GM12878 (cell line): ENCODE measurements at regions not wholly inside any gene's neighbourhood (a gene's known extent, or its start where the extent isn't known, plus 50 kb on each side); places are given as distances from the start of the nearest gene placed in this dataset.

Source experiments
- ATAC-seq: fragments of 200-7000 bp; cut with Tn5 transposase; 3 replicates; pipeline ENCODE4 v1.9.1; 2020; ENCODE audit warnings: mild to moderate bottlenecking, moderate library complexity
- BruUV-seq: library from RNA; stranded (reverse); fragments of 400-500 nt; replicated peaks from 2 replicates; lab custom pipeline; 2021; lab: Mats Ljungman, UMichigan
- CTCF ChIA-PET: fragments of 300-600 bp; sonication (Branson Sonifier 250); formaldehyde crosslinking; extraction: SDS; loops from one replicate; lab custom pipeline; 2021; ENCODE audit warnings: inconsistent platforms; lab: Yijun Ruan, JAX
- POLR2A ChIA-PET: fragments of 350-600 bp; formaldehyde crosslinking; extraction: SDS; loops from one replicate; lab custom pipeline; 2021; ENCODE audit warnings: inconsistent platforms; lab: Charles Lee
- RAD21 ChIA-PET: fragments of 300-600 bp; sonication (Branson Sonifier 250); formaldehyde crosslinking; loops from one replicate; lab custom pipeline; 2023; ENCODE audit warnings: antibody characterized with exemption; ENCODE audit not compliant: unreplicated experiment; lab: Charles Lee
- SMC1A ChIA-PET: fragments of 300-600 bp; sonication (Branson Sonifier 250); formaldehyde crosslinking; loops from one replicate; lab custom pipeline; 2023; ENCODE audit not compliant: unreplicated experiment, uncharacterized antibody; lab: Charles Lee
- DNase-seq: peaks from one replicate; pipeline ENCODE4 v3.0.0-alpha.2; 2011; ENCODE audit warnings: low read depth, low spot score
- FAIRE-seq: peaks from 3 replicates; lab custom pipeline; 2011; peaks lifted over from hg19 to GRCh38; lab: Jason Lieb, UNC
- H2AFZ ChIP-seq: 2 replicates; pipeline ENCODE4 v1.6.0; 2011; ENCODE audit warnings: low read depth, low read length, control low read depth; ENCODE audit not compliant: control insufficient read depth
- H3K27ac ChIP-seq: 2 replicates; pipeline ENCODE4 v1.5.1; 2011; ENCODE audit warnings: control low read depth; ENCODE audit not compliant: control insufficient read depth, insufficient read depth
- H3K27me3 ChIP-seq, 2 experiments: replicated peaks in 1 of 2; 2 replicates each; pipeline versions ENCODE4 v1.6.0 to v1.6.1; 2011; ENCODE audit warnings: low read length in 1 of 2; ENCODE audit not compliant: control insufficient read depth in 2 of 2, insufficient read depth in 2 of 2
- H3K36me3 ChIP-seq, 2 experiments: 2 replicates each; pipeline ENCODE4 v1.5.1; 2011; ENCODE audit warnings: low read length in 1 of 2; ENCODE audit not compliant: control insufficient read depth in 2 of 2, insufficient read depth in 2 of 2
- H3K4me1 ChIP-seq: 2 replicates; pipeline ENCODE4 v1.6.1; 2011; ENCODE audit warnings: mild to moderate bottlenecking, low read length, moderate library complexity, mixed read lengths; ENCODE audit not compliant: control insufficient read depth, insufficient read depth
- H3K4me2 ChIP-seq: 2 replicates; pipeline ENCODE4 v1.6.0; 2011; ENCODE audit warnings: control low read depth; ENCODE audit not compliant: control insufficient read depth, insufficient read depth
- H3K4me3 ChIP-seq: fragments of 200-600 bp; sonication (generic); 2 replicates; pipeline ENCODE4 v1.5.1; 2016
- H3K79me2 ChIP-seq: 2 replicates; pipeline ENCODE4 v1.6.0; 2011; ENCODE audit warnings: low read length; ENCODE audit not compliant: control insufficient read depth, insufficient read depth
- H3K9ac ChIP-seq: 2 replicates; pipeline ENCODE4 v1.8.0; 2011; ENCODE audit warnings: low read length, control low read depth, mixed read lengths; ENCODE audit not compliant: control insufficient read depth, insufficient read depth
- H3K9me3 ChIP-seq: replicated peaks from 3 replicates; pipeline ENCODE4 v1.5.1; 2011; ENCODE audit warnings: mild to moderate bottlenecking, low read length; ENCODE audit not compliant: control insufficient read depth, insufficient read depth
- H4K20me1 ChIP-seq: 2 replicates; pipeline ENCODE4 v1.6.0; 2011; ENCODE audit not compliant: control insufficient read depth, insufficient read depth
- DPF2 ChIP-seq: fragments of 450-650 bp; IDR thresholded peaks from 2 replicates; pipeline ENCODE4 v1.6.1; 2017; ENCODE audit warnings: mild to moderate bottlenecking
- LARP7 ChIP-seq: fragments of 450-650 bp; IDR thresholded peaks from 2 replicates; pipeline ENCODE4 v1.6.1; 2017; ENCODE audit warnings: mild to moderate bottlenecking
- NFIC ChIP-seq: IDR thresholded peaks from 2 replicates; pipeline ENCODE4 v1.6.1; 2012; ENCODE audit warnings: low read depth, mild to moderate bottlenecking, inconsistent platforms, low read length, moderate library complexity
- POU2F2 ChIP-seq: IDR thresholded peaks from 3 replicates; pipeline ENCODE4 v1.6.1; 2011; ENCODE audit warnings: low read depth, mild to moderate bottlenecking, low read length, borderline replicate concordance
- RCOR1 ChIP-seq: conservative IDR thresholded peaks from 2 replicates; pipeline ENCODE4 v1.6.1; 2012; ENCODE audit warnings: low read depth, low read length, improper control_type of control experiment
- TBL1XR1 ChIP-seq: IDR thresholded peaks from 2 replicates; pipeline ENCODE4 v1.6.1; 2012; ENCODE audit warnings: low read depth, low read length, improper control_type of control experiment
- ZNF274 ChIP-seq: IDR thresholded peaks from one replicate; pipeline ENCODE4 v1.8.0; 2011; ENCODE audit not compliant: insufficient read length, insufficient read depth
- ZNF384 ChIP-seq: IDR thresholded peaks from 2 replicates; pipeline ENCODE4 v1.6.1; 2012; ENCODE audit warnings: low read depth, mild to moderate bottlenecking, low read length, improper control_type of control experiment, borderline replicate concordance
- in situ Hi-C: fragments of 300-500 bp; cut with MboI; formaldehyde crosslinking; loops from 9 replicates; pipeline ENCODE4 v1.14.3; 2018; ENCODE audit warnings: mixed read lengths
- intact Hi-C: fragments of 100-400 bp; cut with micrococcal nuclease; formaldehyde crosslinking; loops from one replicate; pipeline ENCODE4 v1.14.2; 2022; ENCODE audit not compliant: unreplicated experiment
- TF ChIP-seq, protein P1 (sequence below): fragments of 450-650 bp; IDR thresholded peaks from 2 replicates; pipeline ENCODE4 v1.6.1; 2017; ENCODE audit warnings: mild to moderate bottlenecking, moderate library complexity
- TF ChIP-seq, protein P2 (sequence below): fragments of 450-650 bp; formaldehyde crosslinking; IDR thresholded peaks from 2 replicates; pipeline ENCODE4 v1.5.0; 2022; ENCODE audit warnings: mild to moderate bottlenecking, missing genetic modification characterization

DNA sequence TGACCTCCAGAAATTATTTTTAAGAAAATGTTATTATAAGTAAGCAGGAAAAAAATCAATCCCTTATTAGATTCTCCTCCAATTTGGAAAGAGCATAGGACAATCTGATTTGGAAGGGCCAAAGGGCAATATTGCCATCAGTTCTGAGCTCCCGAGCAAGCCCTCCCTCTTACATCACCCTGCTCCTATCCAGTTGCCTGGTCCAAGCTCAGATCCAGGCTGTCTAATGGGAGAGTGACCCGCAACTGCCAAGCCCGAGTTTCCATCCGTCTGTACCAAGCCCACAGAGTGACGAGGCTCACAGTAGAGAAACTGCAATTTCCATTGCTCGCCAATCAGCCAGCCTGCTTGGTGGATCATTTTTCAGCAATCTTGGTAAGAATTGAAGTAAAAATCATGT is 187.7 kb downstream of the MEX3B start (continued):
- TF ChIP-seq, protein P1, sequence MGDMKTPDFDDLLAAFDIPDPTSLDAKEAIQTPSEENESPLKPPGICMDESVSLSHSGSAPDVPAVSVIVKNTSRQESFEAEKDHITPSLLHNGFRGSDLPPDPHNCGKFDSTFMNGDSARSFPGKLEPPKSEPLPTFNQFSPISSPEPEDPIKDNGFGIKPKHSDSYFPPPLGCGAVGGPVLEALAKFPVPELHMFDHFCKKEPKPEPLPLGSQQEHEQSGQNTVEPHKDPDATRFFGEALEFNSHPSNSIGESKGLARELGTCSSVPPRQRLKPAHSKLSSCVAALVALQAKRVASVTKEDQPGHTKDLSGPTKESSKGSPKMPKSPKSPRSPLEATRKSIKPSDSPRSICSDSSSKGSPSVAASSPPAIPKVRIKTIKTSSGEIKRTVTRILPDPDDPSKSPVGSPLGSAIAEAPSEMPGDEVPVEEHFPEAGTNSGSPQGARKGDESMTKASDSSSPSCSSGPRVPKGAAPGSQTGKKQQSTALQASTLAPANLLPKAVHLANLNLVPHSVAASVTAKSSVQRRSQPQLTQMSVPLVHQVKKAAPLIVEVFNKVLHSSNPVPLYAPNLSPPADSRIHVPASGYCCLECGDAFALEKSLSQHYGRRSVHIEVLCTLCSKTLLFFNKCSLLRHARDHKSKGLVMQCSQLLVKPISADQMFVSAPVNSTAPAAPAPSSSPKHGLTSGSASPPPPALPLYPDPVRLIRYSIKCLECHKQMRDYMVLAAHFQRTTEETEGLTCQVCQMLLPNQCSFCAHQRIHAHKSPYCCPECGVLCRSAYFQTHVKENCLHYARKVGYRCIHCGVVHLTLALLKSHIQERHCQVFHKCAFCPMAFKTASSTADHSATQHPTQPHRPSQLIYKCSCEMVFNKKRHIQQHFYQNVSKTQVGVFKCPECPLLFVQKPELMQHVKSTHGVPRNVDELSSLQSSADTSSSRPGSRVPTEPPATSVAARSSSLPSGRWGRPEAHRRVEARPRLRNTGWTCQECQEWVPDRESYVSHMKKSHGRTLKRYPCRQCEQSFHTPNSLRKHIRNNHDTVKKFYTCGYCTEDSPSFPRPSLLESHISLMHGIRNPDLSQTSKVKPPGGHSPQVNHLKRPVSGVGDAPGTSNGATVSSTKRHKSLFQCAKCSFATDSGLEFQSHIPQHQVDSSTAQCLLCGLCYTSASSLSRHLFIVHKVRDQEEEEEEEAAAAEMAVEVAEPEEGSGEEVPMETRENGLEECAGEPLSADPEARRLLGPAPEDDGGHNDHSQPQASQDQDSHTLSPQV = no peak

DNA sequence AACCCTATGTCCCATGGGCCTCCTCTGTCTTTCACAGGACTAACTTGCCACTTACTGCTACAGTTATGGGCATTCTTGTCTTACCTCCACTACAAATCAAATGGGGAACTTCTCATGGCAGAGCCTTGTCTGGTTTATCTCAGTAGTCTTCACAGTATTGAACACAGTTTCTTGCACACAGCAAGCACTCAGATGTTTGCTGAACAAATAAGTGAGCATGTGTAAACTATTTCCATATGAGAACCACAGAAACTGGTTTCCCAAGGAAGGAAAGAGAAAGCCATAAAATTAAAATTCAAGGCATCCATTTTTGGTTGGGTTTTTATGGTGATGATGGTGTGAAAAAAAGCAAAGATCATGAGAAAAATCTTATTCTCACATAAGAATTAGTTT is 189.2 kb downstream of the MEX3B start:
- Histone ChIP-seq H2AFZ (no peak overlapping the region), H3K4me3 (no peak overlapping the region), H3K79me2 (no peaks in the 10 kb centered on the region), H3K27me3 (no peaks in the 10 kb centered on the region), H3K4me1 (no peaks in the 10 kb centered on the region), H3K27ac (no peak overlapping the region), H4K20me1 (no peaks in the 10 kb centered on the region), H3K4me2 (no peak overlapping the region), H3K36me3 (no peaks in the 10 kb centered on the region), H3K9ac (no peak overlapping the region), H3K9me3 (no peaks in the 10 kb centered on the region)
- ChIA-PET CTCF (no interaction called here), SMC1A (no interaction called here), RAD21 (no interaction called here), POLR2A (no interaction called here)
- TF ChIP-seq POU2F2 (no peak), LARP7 (no peak), RCOR1 (no peak), NFIC (no peak), DPF2 (no peak), ZNF274 (no peak), TBL1XR1 (no peak), ZNF384 (no peak)
- TF ChIP-seq, protein P2, sequence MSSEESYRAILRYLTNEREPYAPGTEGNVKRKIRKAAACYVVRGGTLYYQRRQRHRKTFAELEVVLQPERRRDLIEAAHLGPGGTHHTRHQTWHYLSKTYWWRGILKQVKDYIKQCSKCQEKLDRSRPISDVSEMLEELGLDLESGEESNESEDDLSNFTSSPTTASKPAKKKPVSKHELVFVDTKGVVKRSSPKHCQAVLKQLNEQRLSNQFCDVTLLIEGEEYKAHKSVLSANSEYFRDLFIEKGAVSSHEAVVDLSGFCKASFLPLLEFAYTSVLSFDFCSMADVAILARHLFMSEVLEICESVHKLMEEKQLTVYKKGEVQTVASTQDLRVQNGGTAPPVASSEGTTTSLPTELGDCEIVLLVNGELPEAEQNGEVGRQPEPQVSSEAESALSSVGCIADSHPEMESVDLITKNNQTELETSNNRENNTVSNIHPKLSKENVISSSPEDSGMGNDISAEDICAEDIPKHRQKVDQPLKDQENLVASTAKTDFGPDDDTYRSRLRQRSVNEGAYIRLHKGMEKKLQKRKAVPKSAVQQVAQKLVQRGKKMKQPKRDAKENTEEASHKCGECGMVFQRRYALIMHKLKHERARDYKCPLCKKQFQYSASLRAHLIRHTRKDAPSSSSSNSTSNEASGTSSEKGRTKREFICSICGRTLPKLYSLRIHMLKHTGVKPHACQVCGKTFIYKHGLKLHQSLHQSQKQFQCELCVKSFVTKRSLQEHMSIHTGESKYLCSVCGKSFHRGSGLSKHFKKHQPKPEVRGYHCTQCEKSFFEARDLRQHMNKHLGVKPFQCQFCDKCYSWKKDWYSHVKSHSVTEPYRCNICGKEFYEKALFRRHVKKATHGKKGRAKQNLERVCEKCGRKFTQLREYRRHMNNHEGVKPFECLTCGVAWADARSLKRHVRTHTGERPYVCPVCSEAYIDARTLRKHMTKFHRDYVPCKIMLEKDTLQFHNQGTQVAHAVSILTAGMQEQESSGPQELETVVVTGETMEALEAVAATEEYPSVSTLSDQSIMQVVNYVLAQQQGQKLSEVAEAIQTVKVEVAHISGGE (CRISPR knock-in tag) = no peak
- no peak for ATAC-seq
- in situ Hi-C loops = no loop called here
- no TSS peak for BruUV-seq
- no peak for FAIRE-seq
- intact Hi-C loops = no loop called here
- DNase-seq = no peak
